ENCODE measurements at regions not wholly inside any gene's neighbourhood (a gene's known extent, or its start where the extent isn't known, plus 50 kb on each side); places are given as distances from the start of the nearest gene placed in this dataset.
A peak's percentile ranks its signal among the peaks of the same experiment; 100 is the strongest.

DNA sequence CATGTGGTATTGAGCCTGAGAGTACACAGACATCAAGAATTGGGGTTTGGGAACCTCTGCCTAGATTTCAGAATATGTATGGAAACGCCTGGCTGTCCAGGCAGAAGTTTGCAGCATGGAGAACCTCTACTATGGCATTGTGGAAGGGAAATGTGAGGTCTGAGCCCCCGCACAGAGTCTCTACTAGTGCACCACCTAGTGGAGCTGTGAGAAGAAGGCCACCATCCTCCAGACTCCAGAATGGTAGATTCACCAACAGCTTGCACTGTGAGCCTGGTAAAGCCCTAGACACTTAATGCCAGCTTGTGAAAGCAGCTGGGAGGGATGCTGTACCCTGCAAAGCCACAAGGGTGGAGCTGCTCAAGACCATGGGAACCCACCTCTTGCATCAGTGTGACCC lies 658.2 kb downstream of the HACE1 start:
- Histone ChIP-seq H2BK12ac (ENCODE audit: low read depth, low read length) (no peak overlapping the region), H4K8ac (ENCODE audit: extremely low read depth, insufficient read depth, low read length) (no peak overlapping the region), H3K18ac (ENCODE audit: extremely low read depth, low read length) (no peak overlapping the region), H3K27me3 (replicated peaks in 1 of 4; ENCODE audit: control insufficient read depth in 3 of 4, extremely low read depth in 1 of 4, insufficient read depth in 3 of 4, low read length in 3 of 4) (no peaks in the 10 kb centered on the region), H2AK5ac (ENCODE audit: low read depth, low read length) (no peak overlapping the region), H4K20me1 (replicated peaks in 1 of 2; ENCODE audit: control insufficient read depth in 1 of 2, insufficient read depth in 2 of 2, low read length in 2 of 2) (no peaks in the 10 kb centered on the region), H4K91ac (replicated peaks; ENCODE audit: insufficient read length, low read length) (no peak overlapping the region), H3K4me3 (ENCODE audit: extremely low read depth in 1 of 4, insufficient read depth in 2 of 4, low read depth in 3 of 4, low read length in 4 of 4) (no peak overlapping the region), H3K56ac (replicated peaks; ENCODE audit: insufficient read length, low read depth, low read length) (no peak overlapping the region), H4K5ac (ENCODE audit: insufficient read length, low read depth, low read length) (no peak overlapping the region), H3K9ac (replicated peaks in 1 of 4; ENCODE audit: extremely low read depth in 1 of 4, low read depth in 3 of 4, low read length in 3 of 4) (no peak overlapping the region), H3K79me2 (ENCODE audit: control insufficient read depth in 1 of 2, insufficient read depth in 2 of 2, low read length in 2 of 2) (no peaks in the 10 kb centered on the region), H2AFZ (ENCODE audit: low read length) (no peak overlapping the region; the same call in 1 of the 2 replicates), H3K79me1 (ENCODE audit: low read depth, low read length) (no peaks in the 10 kb centered on the region), H2BK120ac (replicated peaks; ENCODE audit: low read depth, low read length) (no peak overlapping the region), H3K4me2 (ENCODE audit: insufficient read depth in 1 of 2, low read depth in 2 of 2, low read length in 2 of 2) (no peak overlapping the region), H3K9me3 (ENCODE audit: insufficient read depth in 2 of 2, low read depth in 1 of 2, low read length in 1 of 2) (no peaks in the 10 kb centered on the region), H3K27ac (ENCODE audit: low read depth, low read length) (no peak overlapping the region), H3K14ac (ENCODE audit: insufficient read length) (no peak overlapping the region), H3K23me2 (ENCODE audit: low read depth, low read length) (no peaks in the 10 kb centered on the region), H3K4me1 (replicated peaks in 1 of 4; ENCODE audit: control insufficient read depth in 3 of 4, insufficient read depth in 4 of 4, low read length in 3 of 4) (no peaks in the 10 kb centered on the region), H3K23ac (ENCODE audit: insufficient read length) (no peak overlapping the region), H2BK20ac (ENCODE audit: low read length) (no peak overlapping the region), H2BK15ac (ENCODE audit: low read length) (no peak overlapping the region), H2BK5ac (ENCODE audit: low read depth, low read length) (no peak overlapping the region), H3K4ac (replicated peaks; ENCODE audit: insufficient read length, low read depth, low read length) (no peak overlapping the region), H3K36me3 (ENCODE audit: control insufficient read depth in 2 of 4, insufficient read depth in 4 of 4, low read length in 3 of 4) (no peaks in the 10 kb centered on the region)
- ChIA-PET CTCF (ENCODE audit: partially characterized antibody) (interaction anchor here (0.7 to 0.9 kb wide), 3 partner anchors 14 to 326 kb away, joined by 3 read pairs; no protein-coding TSS in a partner anchor), POLR2A (ENCODE audit: partially characterized antibody) (interaction anchor here (1.1 kb wide), 1 partner anchor 11 kb away, joined by 3 read pairs; no protein-coding TSS in a partner anchor)
- TF ChIP-seq TBP (IDR thresholded peaks at IDR 0.05; ENCODE audit: low read depth, low read length) (no peak), RAD21 (IDR thresholded peaks at IDR 0.05 in 1 of 2, conservative IDR thresholded peaks at IDR 0.05 in 1 of 2; ENCODE audit: low read depth in 2 of 2, low read length in 2 of 2) (peak; percentile 32 to 47; a peak in 3 of 4 replicates), RFX5 (IDR thresholded peaks at IDR 0.05; ENCODE audit: borderline replicate concordance, low read depth, low read length) (no peak)
- TF ChIP-seq, protein P1, sequence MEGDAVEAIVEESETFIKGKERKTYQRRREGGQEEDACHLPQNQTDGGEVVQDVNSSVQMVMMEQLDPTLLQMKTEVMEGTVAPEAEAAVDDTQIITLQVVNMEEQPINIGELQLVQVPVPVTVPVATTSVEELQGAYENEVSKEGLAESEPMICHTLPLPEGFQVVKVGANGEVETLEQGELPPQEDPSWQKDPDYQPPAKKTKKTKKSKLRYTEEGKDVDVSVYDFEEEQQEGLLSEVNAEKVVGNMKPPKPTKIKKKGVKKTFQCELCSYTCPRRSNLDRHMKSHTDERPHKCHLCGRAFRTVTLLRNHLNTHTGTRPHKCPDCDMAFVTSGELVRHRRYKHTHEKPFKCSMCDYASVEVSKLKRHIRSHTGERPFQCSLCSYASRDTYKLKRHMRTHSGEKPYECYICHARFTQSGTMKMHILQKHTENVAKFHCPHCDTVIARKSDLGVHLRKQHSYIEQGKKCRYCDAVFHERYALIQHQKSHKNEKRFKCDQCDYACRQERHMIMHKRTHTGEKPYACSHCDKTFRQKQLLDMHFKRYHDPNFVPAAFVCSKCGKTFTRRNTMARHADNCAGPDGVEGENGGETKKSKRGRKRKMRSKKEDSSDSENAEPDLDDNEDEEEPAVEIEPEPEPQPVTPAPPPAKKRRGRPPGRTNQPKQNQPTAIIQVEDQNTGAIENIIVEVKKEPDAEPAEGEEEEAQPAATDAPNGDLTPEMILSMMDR (IDR thresholded peaks at IDR 0.05; ENCODE audit: control extremely low read depth in 1 of 3, insufficient read depth in 1 of 3, low read depth in 1 of 3, low read length in 3 of 3): peak in 1 of 3 experiments; percentile 41; a peak in 2 of 4 replicates
- no peak for FAIRE-seq
- DNase-seq (ENCODE audit: low read depth in 1 of 2, low spot score in 2 of 2): no peak
- 92% methylated on average over 2 of the region's 2 CpGs; no CpG with 5 or more reads in 1 of the 2 experiments for WGBS, 2 experiments (ENCODE audit: extremely low coverage in 1 of 2, insufficient coverage in 1 of 2, insufficient read length in 1 of 2, insufficient replicate concordance in 2 of 2, low coverage in 1 of 2, low lambda C conversion rate in 2 of 2, missing lambda C conversion rate in 1 of 2)

Measured in H1 (cell line).